ENCODE measurements at regions not wholly inside any gene's neighbourhood (a gene's known extent, or its start where the extent isn't known, plus 50 kb on each side); places are given as distances from the start of the nearest gene placed in this dataset.

DNA sequence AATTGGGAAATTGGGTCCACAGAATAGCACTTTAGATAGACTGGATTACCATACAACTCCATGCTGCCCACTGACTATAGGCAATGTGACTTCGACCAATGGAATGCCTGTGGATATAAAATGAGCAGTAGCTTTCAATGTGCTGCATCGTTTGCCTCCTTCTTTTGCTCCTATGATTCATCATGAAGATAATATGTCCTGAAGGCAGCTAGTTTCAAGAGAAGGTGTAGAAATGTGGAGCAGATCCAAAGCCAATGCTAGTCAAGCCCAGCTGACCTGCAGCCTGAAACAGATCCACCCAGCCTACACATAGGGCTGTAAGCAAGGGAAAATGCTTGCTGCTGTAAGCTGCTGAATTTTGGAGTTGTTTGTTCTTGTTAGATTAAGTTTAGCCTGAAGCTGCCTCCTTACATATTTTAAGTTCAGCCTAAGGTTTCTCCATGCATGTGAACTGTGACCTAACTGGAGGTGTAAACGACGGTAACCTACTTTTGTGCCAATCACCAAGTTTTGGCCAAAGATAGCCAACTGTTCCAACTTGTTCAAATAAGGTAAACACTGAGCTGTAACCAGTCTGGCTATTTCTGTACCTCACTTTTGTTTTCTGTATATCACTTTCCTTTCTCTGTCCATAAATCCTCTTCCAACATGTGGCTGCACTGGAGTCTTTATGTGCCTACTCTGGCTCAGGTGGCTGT, 169.1 kb upstream of the AVPR1A start:
- Histone ChIP-seq H3K27me3 (ENCODE audit: insufficient read depth, low read length) (no peaks in the 10 kb centered on the region), H3K27ac (ENCODE audit: insufficient read length, low read depth, low read length) (no peak overlapping the region), H2AFZ (ENCODE audit: low read length) (no peak overlapping the region), H3K23me2 (ENCODE audit: insufficient read length, low read depth, low read length, poor library complexity, severe bottlenecking) (no peaks in the 10 kb centered on the region), H2BK120ac (ENCODE audit: low read depth, low read length, poor library complexity, severe bottlenecking) (no peak overlapping the region), H4K8ac (replicated peaks; ENCODE audit: insufficient read length, low read depth, low read length) (no peak overlapping the region), H3K56ac (ENCODE audit: insufficient read length, low read depth, low read length) (no peak overlapping the region), H4K5ac (ENCODE audit: insufficient read length, low read depth, low read length) (no peak overlapping the region), H2AK5ac (ENCODE audit: insufficient read length, low read length) (no peak overlapping the region), H3K14ac (ENCODE audit: insufficient read depth, low read length) (no peak overlapping the region), H3K4ac (ENCODE audit: low read depth, low read length) (no peak overlapping the region), H3K79me1 (ENCODE audit: insufficient read depth, low read depth, low read length, poor library complexity, severe bottlenecking) (no peaks in the 10 kb centered on the region), H2BK15ac (ENCODE audit: low read depth, low read length) (no peak overlapping the region), H3K79me2 (ENCODE audit: insufficient read depth, low read length) (no peaks in the 10 kb centered on the region), H2BK12ac (ENCODE audit: insufficient read length, low read depth, low read length) (no peak overlapping the region), H3K4me1 (ENCODE audit: insufficient read depth, low read length) (no peaks in the 10 kb centered on the region), H4K20me1 (ENCODE audit: control insufficient read depth, insufficient read depth, insufficient read length) (no peaks in the 10 kb centered on the region), H3T11ph (ENCODE audit: low read length) (no peak overlapping the region), H3K23ac (ENCODE audit: insufficient read length, low read depth, low read length) (no peak overlapping the region), H2BK5ac (ENCODE audit: insufficient read length, low read length) (no peak overlapping the region), H3K9ac (ENCODE audit: extremely low read depth, insufficient read length, low read length) (no peak overlapping the region), H4K91ac (ENCODE audit: insufficient read length, low read depth, low read length) (no peak overlapping the region), H3K18ac (ENCODE audit: insufficient read length, low read depth, low read length) (no peak overlapping the region), H2BK20ac (ENCODE audit: low read depth, low read length, poor library complexity, severe bottlenecking) (no peak overlapping the region), H3K4me2 (ENCODE audit: insufficient read depth, insufficient read length, low read length) (no peak overlapping the region), H3K9me3 (ENCODE audit: control insufficient read depth, low read depth, low read length) (no peaks in the 10 kb centered on the region)
- H3K4me3 Mint-ChIP-seq: no peak overlapping the region
- no peaks in the 10 kb centered on the region for H3K36me3 Mint-ChIP-seq (ENCODE audit: insufficient read depth in 1 of 3, low read depth in 3 of 3)
- TF ChIP-seq, protein P1, sequence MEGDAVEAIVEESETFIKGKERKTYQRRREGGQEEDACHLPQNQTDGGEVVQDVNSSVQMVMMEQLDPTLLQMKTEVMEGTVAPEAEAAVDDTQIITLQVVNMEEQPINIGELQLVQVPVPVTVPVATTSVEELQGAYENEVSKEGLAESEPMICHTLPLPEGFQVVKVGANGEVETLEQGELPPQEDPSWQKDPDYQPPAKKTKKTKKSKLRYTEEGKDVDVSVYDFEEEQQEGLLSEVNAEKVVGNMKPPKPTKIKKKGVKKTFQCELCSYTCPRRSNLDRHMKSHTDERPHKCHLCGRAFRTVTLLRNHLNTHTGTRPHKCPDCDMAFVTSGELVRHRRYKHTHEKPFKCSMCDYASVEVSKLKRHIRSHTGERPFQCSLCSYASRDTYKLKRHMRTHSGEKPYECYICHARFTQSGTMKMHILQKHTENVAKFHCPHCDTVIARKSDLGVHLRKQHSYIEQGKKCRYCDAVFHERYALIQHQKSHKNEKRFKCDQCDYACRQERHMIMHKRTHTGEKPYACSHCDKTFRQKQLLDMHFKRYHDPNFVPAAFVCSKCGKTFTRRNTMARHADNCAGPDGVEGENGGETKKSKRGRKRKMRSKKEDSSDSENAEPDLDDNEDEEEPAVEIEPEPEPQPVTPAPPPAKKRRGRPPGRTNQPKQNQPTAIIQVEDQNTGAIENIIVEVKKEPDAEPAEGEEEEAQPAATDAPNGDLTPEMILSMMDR (conservative IDR thresholded peaks at IDR 0.05): no peak
- no peak overlapping the region for H3K27ac Mint-ChIP-seq
- DNase-seq: no peak
- peaks cover 0 to 5% of the 10 kb centered on the region in 2 experiments; a peak in 1 of 4 replicates for H3K4me1 Mint-ChIP-seq
- no CpG with 5 or more reads among the region's 4 CpGs for WGBS (ENCODE audit: extremely low coverage, insufficient read length, low lambda C conversion rate)
- no peaks in the 10 kb centered on the region for H3K27me3 Mint-ChIP-seq (ENCODE audit: low read depth)
- no peaks in the 10 kb centered on the region; a peak in 2 of 5 replicates for H3K9me3 Mint-ChIP-seq
